GM12872 (cell line): ENCODE measurements at regions not wholly inside any gene's neighbourhood (a gene's known extent, or its start where the extent isn't known, plus 50 kb on each side); places are given as distances from the start of the nearest gene placed in this dataset.

Experiments
- TF ChIP-seq, protein P1 (sequence below): IDR thresholded peaks from 3 replicates; pipeline ENCODE4 v1.5.1; 2011; ENCODE audit warnings: low read depth, mild to moderate bottlenecking, low read length, moderate library complexity; ENCODE audit not compliant: insufficient read depth

DNA sequence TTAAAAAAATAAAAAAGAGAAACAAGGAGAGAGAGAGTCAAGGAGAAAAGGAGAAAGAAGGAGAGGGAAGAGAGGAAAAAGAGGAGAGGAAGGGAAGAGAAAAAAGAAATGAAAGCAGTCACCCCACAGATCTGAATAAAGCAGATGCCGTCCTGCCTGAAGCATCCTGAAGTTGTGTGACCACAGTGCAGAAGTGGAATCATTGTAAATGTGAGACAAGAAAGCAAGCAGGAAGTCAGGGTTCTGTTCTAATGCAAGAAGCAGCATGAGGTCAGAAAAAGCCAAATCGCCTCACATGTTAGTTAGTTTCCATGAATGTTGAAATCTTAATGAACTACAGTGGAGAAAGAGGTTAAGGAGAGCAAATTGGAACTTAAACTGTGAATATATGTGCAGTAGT lies 692.5 kb downstream of the CENPC start:
- TF ChIP-seq, protein P1, sequence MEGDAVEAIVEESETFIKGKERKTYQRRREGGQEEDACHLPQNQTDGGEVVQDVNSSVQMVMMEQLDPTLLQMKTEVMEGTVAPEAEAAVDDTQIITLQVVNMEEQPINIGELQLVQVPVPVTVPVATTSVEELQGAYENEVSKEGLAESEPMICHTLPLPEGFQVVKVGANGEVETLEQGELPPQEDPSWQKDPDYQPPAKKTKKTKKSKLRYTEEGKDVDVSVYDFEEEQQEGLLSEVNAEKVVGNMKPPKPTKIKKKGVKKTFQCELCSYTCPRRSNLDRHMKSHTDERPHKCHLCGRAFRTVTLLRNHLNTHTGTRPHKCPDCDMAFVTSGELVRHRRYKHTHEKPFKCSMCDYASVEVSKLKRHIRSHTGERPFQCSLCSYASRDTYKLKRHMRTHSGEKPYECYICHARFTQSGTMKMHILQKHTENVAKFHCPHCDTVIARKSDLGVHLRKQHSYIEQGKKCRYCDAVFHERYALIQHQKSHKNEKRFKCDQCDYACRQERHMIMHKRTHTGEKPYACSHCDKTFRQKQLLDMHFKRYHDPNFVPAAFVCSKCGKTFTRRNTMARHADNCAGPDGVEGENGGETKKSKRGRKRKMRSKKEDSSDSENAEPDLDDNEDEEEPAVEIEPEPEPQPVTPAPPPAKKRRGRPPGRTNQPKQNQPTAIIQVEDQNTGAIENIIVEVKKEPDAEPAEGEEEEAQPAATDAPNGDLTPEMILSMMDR, result no peak

GRCh38 chr4:66849596-66849995 lies 695.7 kb downstream of the CENPC start:
- TF ChIP-seq, protein P1, result no peak

DNA sequence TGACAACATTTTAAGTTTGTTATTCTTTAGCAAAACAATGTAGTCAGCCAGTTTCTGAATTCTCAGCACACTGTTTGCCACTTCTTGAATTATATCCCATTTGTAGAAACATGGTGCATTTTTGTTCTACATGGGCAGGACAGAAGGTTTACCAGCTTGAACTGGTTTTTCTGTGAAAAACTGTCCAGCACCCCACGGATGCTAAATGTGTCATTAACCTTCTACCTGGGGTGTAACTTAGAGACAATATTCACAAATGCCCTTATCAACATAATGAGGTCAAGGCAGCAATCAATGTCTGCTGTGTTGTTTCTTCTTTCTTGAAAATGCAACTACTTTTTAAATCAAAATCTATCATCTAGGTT lies 702.6 kb downstream of the CENPC start:
- TF ChIP-seq, protein P1, result no peak

DNA sequence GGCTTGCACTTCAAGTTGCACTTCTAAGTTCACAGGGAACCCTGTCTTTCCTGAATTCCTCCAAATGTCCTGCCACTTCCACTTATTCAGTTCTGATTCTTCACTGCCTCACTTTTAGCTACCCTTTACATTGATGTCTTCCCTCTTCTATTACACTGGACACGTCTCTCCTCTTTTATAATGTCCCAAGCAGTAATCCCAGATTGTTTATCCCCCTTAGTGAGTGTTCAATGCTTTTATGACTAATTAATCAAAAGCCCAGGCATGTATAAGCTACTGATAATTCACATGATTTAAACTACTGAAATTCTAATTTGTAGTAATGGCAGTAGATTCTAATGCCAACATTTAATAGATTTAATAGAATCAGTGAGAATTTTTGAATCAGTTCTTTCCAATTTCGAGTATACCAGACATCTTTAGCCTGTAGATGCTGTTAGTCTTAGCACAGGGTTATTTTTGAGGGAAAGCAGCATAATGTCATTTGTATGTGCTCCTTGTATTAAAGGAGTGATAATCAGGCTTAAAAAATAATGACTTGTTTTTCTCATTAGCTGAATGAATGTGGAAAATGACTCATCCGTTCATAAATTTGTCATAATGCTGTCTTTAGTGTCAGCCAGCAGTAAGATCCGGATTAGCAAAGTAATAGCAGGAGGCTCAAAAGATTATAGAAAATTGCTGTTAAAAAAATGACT lies 703.1 kb downstream of the CENPC start:
- TF ChIP-seq, protein P1, result no peak

GRCh38 chr4:66840178-66840577 lies 705.1 kb downstream of the CENPC start:
- TF ChIP-seq, protein P1, result no peak

GRCh38 chr4:66837279-66837922 lies 707.9 kb downstream of the CENPC start:
- TF ChIP-seq, protein P1, result no peak

- TF ChIP-seq, protein P1, result no peak
Measured at GRCh38 chr4:66829310-66829709, 716.0 kb downstream of the CENPC start.
